Gastroesophageal sphincter (tissue), 4 donors: ENCODE measurements at regions not wholly inside any gene's neighbourhood (a gene's known extent, or its start where the extent isn't known, plus 50 kb on each side); places are given as distances from the start of the nearest gene placed in this dataset.
"Not testable (repeated sequence)": the region's sequence is repeated elsewhere in the genome, so short reads cannot be mapped to it uniquely, and the experiment has no call there.

Experiments used
- ATAC-seq: fragments of 150-250 bp; one replicate; pipeline ENCODE4 v1.9.1; 2016; ENCODE audit warnings: mild to moderate bottlenecking, moderate library complexity
- H3K27ac ChIP-seq, 4 donors: fragments of 200-600 bp; sonication (generic) in 3 of 4; 1 replicate in 3 of 4; 2 replicates in 1 of 4; pipeline ENCODE4 v1.5.1; 2016 to 2019
- H3K27me3 ChIP-seq: fragments of 200-600 bp; sonication (generic); one replicate; pipeline ENCODE4 v1.5.1; 2019
- H3K36me3 ChIP-seq, 2 donors: fragments of 200-600 bp; sonication (generic); one replicate each; pipeline ENCODE4 v1.5.1; 2019; ENCODE audit warnings: control low read depth in 1 of 2
- H3K4me1 ChIP-seq, 3 donors: fragments of 200-600 bp; sonication (generic); 1 replicate in 2 of 3; 2 replicates in 1 of 3; pipeline ENCODE4 v1.5.1; 2016 to 2019; ENCODE audit warnings: control low read depth in 2 of 3
- H3K4me3 ChIP-seq, 2 donors: fragments of 200-600 bp; sonication (generic); one replicate each; pipeline ENCODE4 v1.5.1; 2019; ENCODE audit warnings: mild to moderate bottlenecking in 1 of 2, moderate library complexity in 1 of 2
- H3K9me3 ChIP-seq, 3 donors: fragments of 200-600 bp; sonication (generic); one replicate each; pipeline ENCODE4 v1.5.1; 2017 to 2019; ENCODE audit warnings: control low read depth in 2 of 3
- EP300 ChIP-seq: sonication (generic); formaldehyde crosslinking; IDR thresholded peaks from one replicate; pipeline ENCODE4 v1.6.1; 2017; ENCODE audit warnings: antibody characterized with exemption, mild to moderate bottlenecking
- POLR2A ChIP-seq, 2 donors: fragments of 450-650 bp; IDR thresholded peaks; one replicate each; pipeline ENCODE4 v1.6.1; 2017; ENCODE audit warnings: antibody characterized with exemption in 2 of 2, mild to moderate bottlenecking in 2 of 2, moderate library complexity in 1 of 2
- POLR2AphosphoS5 ChIP-seq: sonication (generic); formaldehyde crosslinking; IDR thresholded peaks from one replicate; pipeline ENCODE4 v1.6.1; 2017; ENCODE audit warnings: antibody characterized with exemption
- WGBS, 2 donors: methylation state at CpG; one replicate each; pipeline ENCODE4 v1.1.5; 2018; ENCODE audit warnings: low coverage in 1 of 2; 5-methylcytosine and 5-hydroxymethylcytosine counted together
- TF ChIP-seq, protein P1 (sequence below), 4 experiments: fragments of 200-600 bp in 2 of 4; fragments of 450-650 bp in 2 of 4; sonication (generic) in 1 of 4; IDR thresholded peaks; one replicate each; pipeline ENCODE4 v1.5.1; 2017 to 2019; ENCODE audit warnings: antibody characterized with exemption in 4 of 4, mild to moderate bottlenecking in 2 of 4, moderate library complexity in 2 of 4

DNA sequence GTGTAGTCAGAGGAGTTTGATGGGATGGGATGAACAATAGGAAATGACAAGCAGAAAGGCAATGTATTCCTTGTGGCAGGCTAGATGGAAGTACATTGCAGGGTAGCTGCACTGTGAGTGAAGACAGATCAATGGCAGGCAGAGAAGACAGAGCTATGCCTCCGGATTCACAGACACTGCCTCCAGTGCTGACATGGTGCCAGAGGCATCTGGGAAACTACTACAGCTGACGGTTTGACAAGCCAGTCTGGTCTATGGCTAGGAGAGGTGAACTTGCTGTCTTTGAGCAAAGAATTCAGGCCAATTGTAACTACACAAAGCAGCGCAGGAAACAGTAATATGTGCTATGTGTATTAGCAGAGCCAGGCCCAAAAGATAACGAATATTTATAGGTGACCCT is 193.5 kb downstream of the DIO2 start:
- 65 to 78% methylated on average over 3 to 4 of the region's 4 CpGs for WGBS, 2 donors
- TF ChIP-seq, protein P1, sequence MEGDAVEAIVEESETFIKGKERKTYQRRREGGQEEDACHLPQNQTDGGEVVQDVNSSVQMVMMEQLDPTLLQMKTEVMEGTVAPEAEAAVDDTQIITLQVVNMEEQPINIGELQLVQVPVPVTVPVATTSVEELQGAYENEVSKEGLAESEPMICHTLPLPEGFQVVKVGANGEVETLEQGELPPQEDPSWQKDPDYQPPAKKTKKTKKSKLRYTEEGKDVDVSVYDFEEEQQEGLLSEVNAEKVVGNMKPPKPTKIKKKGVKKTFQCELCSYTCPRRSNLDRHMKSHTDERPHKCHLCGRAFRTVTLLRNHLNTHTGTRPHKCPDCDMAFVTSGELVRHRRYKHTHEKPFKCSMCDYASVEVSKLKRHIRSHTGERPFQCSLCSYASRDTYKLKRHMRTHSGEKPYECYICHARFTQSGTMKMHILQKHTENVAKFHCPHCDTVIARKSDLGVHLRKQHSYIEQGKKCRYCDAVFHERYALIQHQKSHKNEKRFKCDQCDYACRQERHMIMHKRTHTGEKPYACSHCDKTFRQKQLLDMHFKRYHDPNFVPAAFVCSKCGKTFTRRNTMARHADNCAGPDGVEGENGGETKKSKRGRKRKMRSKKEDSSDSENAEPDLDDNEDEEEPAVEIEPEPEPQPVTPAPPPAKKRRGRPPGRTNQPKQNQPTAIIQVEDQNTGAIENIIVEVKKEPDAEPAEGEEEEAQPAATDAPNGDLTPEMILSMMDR (IDR thresholded peaks at IDR 0.05): no peak
- TF ChIP-seq POLR2A (IDR thresholded peaks at IDR 0.05): no peak
- TF ChIP-seq EP300: no peak
- no peak for TF ChIP-seq POLR2AphosphoS5
- Histone ChIP-seq H3K4me3 (no peak overlapping the region), H3K27ac (no peak overlapping the region), H3K9me3 (no peaks in the 10 kb centered on the region), H3K27me3 (no peaks in the 10 kb centered on the region), H3K36me3 (no peaks in the 10 kb centered on the region), H3K4me1 (no peaks in the 10 kb centered on the region)
- ATAC-seq: no peak

DNA sequence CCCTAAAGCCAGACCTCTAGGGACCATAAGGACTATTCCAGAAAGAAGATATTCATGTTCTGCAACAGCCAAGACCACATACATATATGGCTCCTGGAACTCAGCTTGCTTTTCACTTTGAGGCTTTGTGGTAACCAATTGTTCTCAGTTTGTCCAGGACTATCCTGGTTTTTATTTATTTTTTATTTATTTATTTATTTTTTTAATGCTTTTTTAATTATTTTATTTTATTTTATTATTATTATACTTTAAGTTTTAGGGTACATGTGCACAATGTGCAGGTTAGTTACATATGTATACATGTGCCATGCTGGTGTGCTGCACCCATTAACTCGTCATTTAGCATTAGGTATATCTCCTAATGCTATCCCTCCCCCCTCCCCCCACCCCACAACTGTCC is 201.1 kb downstream of the DIO2 start:
- not testable (repeated sequence) for H3K27ac ChIP-seq, H3K36me3 ChIP-seq, H3K27me3 ChIP-seq, H3K9me3 ChIP-seq, ATAC-seq, H3K4me3 ChIP-seq, H3K4me1 ChIP-seq
- 100% methylated on average over 1 of the region's 1 CpG; no CpG with 5 or more reads in 1 of the 2 donors for WGBS, 2 donors

GRCh38 chr14:80005561-80005960 is 205.7 kb downstream of the DIO2 start:
- 0 to 18% methylated on average over 1 of the region's 1 CpG for WGBS, 2 donors
- no peak overlapping the region for H3K27ac ChIP-seq
- no peak for ATAC-seq
- no peak overlapping the region for H3K4me3 ChIP-seq
- no peaks in the 10 kb centered on the region for H3K36me3 ChIP-seq
- no peaks in the 10 kb centered on the region for H3K27me3 ChIP-seq
- no peaks in the 10 kb centered on the region for H3K9me3 ChIP-seq
- no peaks in the 10 kb centered on the region for H3K4me1 ChIP-seq
- TF ChIP-seq POLR2A (IDR thresholded peaks at IDR 0.05) (no peak), EP300 (no peak), POLR2AphosphoS5 (no peak)
- TF ChIP-seq, protein P1 (IDR thresholded peaks at IDR 0.05): no peak

DNA sequence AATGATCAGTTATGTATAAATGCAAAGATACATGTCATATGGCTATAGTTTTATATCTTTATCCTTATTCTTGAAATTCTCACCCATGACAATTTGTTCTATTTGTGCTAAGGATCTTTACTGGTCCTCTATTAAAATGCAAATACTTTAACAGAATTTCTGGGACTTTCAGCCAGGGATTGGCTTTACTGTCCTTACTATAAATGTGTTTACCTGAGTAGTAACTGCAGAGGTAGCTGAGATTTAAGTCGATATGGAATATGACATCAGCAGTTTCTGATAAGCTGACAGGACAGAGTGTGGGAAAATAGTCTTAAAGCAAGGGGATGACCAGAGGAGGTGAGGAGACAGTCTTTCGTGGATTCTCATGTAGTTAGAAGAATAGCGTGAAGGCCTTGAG is 206.4 kb downstream of the DIO2 start:
- H3K27me3 ChIP-seq: no peaks in the 10 kb centered on the region
- H3K36me3 ChIP-seq: no peaks in the 10 kb centered on the region
- no peaks in the 10 kb centered on the region for H3K4me1 ChIP-seq
- no peak overlapping the region for H3K4me3 ChIP-seq
- no peaks in the 10 kb centered on the region for H3K9me3 ChIP-seq
- no peak overlapping the region for H3K27ac ChIP-seq
- WGBS, 2 donors: 100% methylated on average over 1 to 3 of the region's 3 CpGs
- no peak for TF ChIP-seq POLR2A (IDR thresholded peaks at IDR 0.05)
- TF ChIP-seq POLR2AphosphoS5: no peak
- TF ChIP-seq, protein P1 (IDR thresholded peaks at IDR 0.05): no peak
- no peak for TF ChIP-seq EP300
- ATAC-seq: no peak

- H3K27me3 ChIP-seq: no peaks in the 10 kb centered on the region
- 82 to 89% methylated on average over 3 to 4 of the region's 4 CpGs for WGBS, 2 donors
- TF ChIP-seq, protein P1 (IDR thresholded peaks at IDR 0.05): no peak
- no peak for TF ChIP-seq POLR2A (IDR thresholded peaks at IDR 0.05)
- no peak for TF ChIP-seq POLR2AphosphoS5
- TF ChIP-seq EP300: no peak
- H3K4me3 ChIP-seq: no peak overlapping the region
- no peak overlapping the region for H3K27ac ChIP-seq
- ATAC-seq: no peak
- H3K4me1 ChIP-seq: no peaks in the 10 kb centered on the region
- H3K36me3 ChIP-seq: no peaks in the 10 kb centered on the region
- H3K9me3 ChIP-seq: no peaks in the 10 kb centered on the region
Measured at GRCh38 chr14:80003138-80003537, 208.2 kb downstream of the DIO2 start.
